Neural cell (in vitro differentiated cells): ENCODE measurements at regions not wholly inside any gene's neighbourhood (a gene's known extent, or its start where the extent isn't known, plus 50 kb on each side); places are given as distances from the start of the nearest gene placed in this dataset.

Source experiments
- H2AFZ ChIP-seq: fragments of 200-600, 300-800 bp; sonication (generic), shearing (Covaris generic); 2 replicates; pipeline ENCODE4 v1.6.0; 2014; ENCODE audit warnings: low read depth, mild to moderate bottlenecking, antibody characterized with exemption, low read length, moderate library complexity
- H3F3A ChIP-seq: fragments of 200-600 bp; shearing (Covaris generic); 2 replicates; pipeline ENCODE4 v1.6.1; 2016; ENCODE audit warnings: mild to moderate bottlenecking, moderate library complexity, mixed read lengths, antibody characterized with exemption, low read length; ENCODE audit not compliant: insufficient read depth, poor library complexity, severe bottlenecking
- H3K27ac ChIP-seq: fragments of 200-600, 300-800 bp; sonication (generic), shearing (Covaris generic); 2 replicates; pipeline ENCODE4 v1.5.1; 2014; ENCODE audit warnings: mild to moderate bottlenecking, low read length, moderate library complexity
- H3K27me3 ChIP-seq: fragments of 300-800, 200-600 bp; sonication (generic), shearing (Covaris generic); 2 replicates; pipeline ENCODE4 v1.6.0; 2014; ENCODE audit warnings: mild to moderate bottlenecking, low read depth, low read length, moderate library complexity; ENCODE audit not compliant: insufficient read depth
- H3K36me3 ChIP-seq: fragments of 300-800, 200-600 bp; sonication (generic), shearing (Covaris generic); 2 replicates; pipeline ENCODE4 v1.5.1; 2014; ENCODE audit warnings: mild to moderate bottlenecking, antibody characterized with exemption, low read length, moderate library complexity; ENCODE audit not compliant: insufficient read depth
- H3K4me2 ChIP-seq: fragments of 300-800, 200-600 bp; sonication (generic), shearing (Covaris generic); 2 replicates; pipeline ENCODE4 v1.6.0; 2014; ENCODE audit warnings: mild to moderate bottlenecking, low read length
- H3K4me3 ChIP-seq: fragments of 300-800, 200-600 bp; sonication (generic), shearing (Covaris generic); 2 replicates; pipeline ENCODE4 v1.5.1; 2014; ENCODE audit warnings: mild to moderate bottlenecking, low read length, moderate library complexity
- H3K79me2 ChIP-seq: fragments of 200-600 bp; shearing (Covaris generic); replicated peaks from 2 replicates; pipeline ENCODE4 v1.6.0; 2014; ENCODE audit warnings: mild to moderate bottlenecking, low read length, moderate library complexity; ENCODE audit not compliant: insufficient read depth
- H3K9ac ChIP-seq: fragments of 300-800, 200-600 bp; sonication (generic), shearing (Covaris generic); 2 replicates; pipeline ENCODE4 v1.6.1; 2016; ENCODE audit warnings: mild to moderate bottlenecking, low read length, mixed read lengths
- H3K9me2 ChIP-seq: fragments of 200-600 bp; shearing (Covaris generic); 2 replicates; pipeline ENCODE4 v1.6.1; 2016; ENCODE audit warnings: mild to moderate bottlenecking, low read length, mixed read lengths; ENCODE audit not compliant: insufficient read depth
- H3K9me3 ChIP-seq: fragments of 200-600, 300-800 bp; sonication (generic), shearing (Covaris generic); 2 replicates; pipeline ENCODE4 v1.6.1; 2016; ENCODE audit warnings: mild to moderate bottlenecking, mixed run types, low read length, moderate library complexity, mixed read lengths
- H4K20me1 ChIP-seq: fragments of 200-600 bp; shearing (Covaris generic); 2 replicates; pipeline ENCODE4 v1.6.1; 2016; ENCODE audit warnings: mild to moderate bottlenecking, mixed run types; ENCODE audit not compliant: insufficient read depth
- CTCF ChIP-seq: fragments of 450-650 bp; IDR thresholded peaks from 2 replicates; pipeline ENCODE4 v1.5.1; 2014; ENCODE audit warnings: antibody characterized with exemption, mild to moderate bottlenecking, moderate library complexity; ENCODE audit not compliant: poor library complexity, severe bottlenecking
- EP300 ChIP-seq: fragments of 450-650 bp; conservative IDR thresholded peaks from 2 replicates; pipeline ENCODE4 v1.6.1; 2014; ENCODE audit warnings: antibody characterized with exemption, mild to moderate bottlenecking, moderate library complexity; ENCODE audit not compliant: poor library complexity, severe bottlenecking
- EZH2 ChIP-seq: fragments of 200-600, 300-800 bp; shearing (Covaris generic), sonication (generic); IDR thresholded peaks from 2 replicates; pipeline ENCODE4 v1.6.1; 2014; ENCODE audit warnings: antibody characterized with exemption, low read length, borderline replicate concordance, mild to moderate bottlenecking; ENCODE audit not compliant: insufficient read depth, poor library complexity, severe bottlenecking
- MXI1 ChIP-seq: fragments of 450-650 bp; conservative IDR thresholded peaks from 2 replicates; pipeline ENCODE4 v1.6.1; 2014; ENCODE audit warnings: antibody characterized with exemption, mild to moderate bottlenecking; ENCODE audit not compliant: poor library complexity, severe bottlenecking
- POLR2AphosphoS5 ChIP-seq: IDR thresholded peaks from 2 replicates; pipeline ENCODE4 v1.6.1; 2012
- RAD21 ChIP-seq: fragments of 450-650 bp; conservative IDR thresholded peaks from 2 replicates; pipeline ENCODE4 v1.6.1; 2014; ENCODE audit warnings: antibody characterized with exemption, mild to moderate bottlenecking, moderate library complexity
- REST ChIP-seq: IDR thresholded peaks from 2 replicates; pipeline ENCODE4 v1.6.1; 2012; ENCODE audit warnings: borderline replicate concordance
- SMC3 ChIP-seq: fragments of 450-650 bp; conservative IDR thresholded peaks from 2 replicates; pipeline ENCODE4 v1.6.1; 2014; ENCODE audit warnings: antibody characterized with exemption, mild to moderate bottlenecking, moderate library complexity; ENCODE audit not compliant: poor library complexity
- TAF1 ChIP-seq: IDR thresholded peaks from 2 replicates; pipeline ENCODE4 v1.6.1; 2012; ENCODE audit warnings: low read depth

- H3K27ac ChIP-seq = no peak overlapping the region
- TF ChIP-seq MXI1 = no peak
- TF ChIP-seq TAF1 = no peak
- no peak for TF ChIP-seq RAD21
- no peak for TF ChIP-seq EP300
- TF ChIP-seq REST = no peak
- no peak for TF ChIP-seq CTCF
- no peak for TF ChIP-seq EZH2
- TF ChIP-seq POLR2AphosphoS5 = no peak
- H3K27me3 ChIP-seq = no peaks in the 10 kb centered on the region
- H3K4me3 ChIP-seq = no peak overlapping the region
- H3K9ac ChIP-seq = no peak overlapping the region
- no peak overlapping the region for H2AFZ ChIP-seq
- no peaks in the 10 kb centered on the region for H3K36me3 ChIP-seq
- H3K79me2 ChIP-seq = no peaks in the 10 kb centered on the region
- H4K20me1 ChIP-seq = no peaks in the 10 kb centered on the region
- H3K9me2 ChIP-seq = no peaks in the 10 kb centered on the region
- H3K9me3 ChIP-seq = no peaks in the 10 kb centered on the region
- H3F3A ChIP-seq = no peaks in the 10 kb centered on the region
- H3K4me2 ChIP-seq = no peak overlapping the region
Measured at GRCh38 chr6:6842291-6842690, 253.8 kb downstream of the LY86 start.

- no peaks in the 10 kb centered on the region for H3K9me2 ChIP-seq
- no peaks in the 10 kb centered on the region for H4K20me1 ChIP-seq
- H3K36me3 ChIP-seq = no peaks in the 10 kb centered on the region
- no peak overlapping the region for H3K4me2 ChIP-seq
- H3K79me2 ChIP-seq = no peaks in the 10 kb centered on the region
- H2AFZ ChIP-seq = no peak overlapping the region
- H3K27me3 ChIP-seq = no peaks in the 10 kb centered on the region
- H3K9ac ChIP-seq = no peak overlapping the region
- no peaks in the 10 kb centered on the region for H3K9me3 ChIP-seq
- H3F3A ChIP-seq = no peaks in the 10 kb centered on the region
- no peak overlapping the region for H3K4me3 ChIP-seq
- no peak overlapping the region for H3K27ac ChIP-seq
- TF ChIP-seq TAF1 = no peak
- no peak for TF ChIP-seq RAD21
- no peak for TF ChIP-seq SMC3
- TF ChIP-seq EZH2 = no peak
- no peak for TF ChIP-seq CTCF
- no peak for TF ChIP-seq MXI1
- TF ChIP-seq POLR2AphosphoS5 = no peak
- TF ChIP-seq EP300 = no peak
- no peak for TF ChIP-seq REST
Measured at GRCh38 chr6:6843057-6843627, 254.6 kb downstream of the LY86 start.
